Heart right ventricle (tissue), 16 donors: ENCODE measurements at regions not wholly inside any gene's neighbourhood (a gene's known extent, or its start where the extent isn't known, plus 50 kb on each side); places are given as distances from the start of the nearest gene placed in this dataset.

Source experiments
- ATAC-seq, 8 donors: fragments of 200-7000 bp; cut with Tn5 transposase; one replicate each; pipeline ENCODE4 v1.9.1; 2020; ENCODE audit warnings: mild to moderate bottlenecking in 8 of 8, moderate library complexity in 8 of 8, moderate number of reproducible peaks in 1 of 8
- DNase-seq, 2 donors: peaks; one replicate each; pipeline ENCODE4 v3.0.0-alpha.2; 2020
- H3K27ac ChIP-seq, 10 donors: fragments of 200-600 bp; sonication (generic) in 2 of 10; one replicate each; pipeline versions ENCODE4 v1.5.0 to v1.8.0; 2020 to 2022; ENCODE audit warnings: mild to moderate bottlenecking in 3 of 10
- H3K27me3 ChIP-seq, 7 donors: fragments of 200-600 bp; one replicate each; pipeline ENCODE4 v1.8.0; 2021 to 2022; ENCODE audit warnings: mild to moderate bottlenecking in 2 of 7
- H3K36me3 ChIP-seq, 9 donors: fragments of 200-600 bp; sonication (generic) in 1 of 9; one replicate each; pipeline versions ENCODE4 v1.5.0 to v1.8.0; 2020 to 2022; ENCODE audit warnings: mild to moderate bottlenecking in 2 of 9
- H3K4me1 ChIP-seq, 9 donors: fragments of 200-600 bp; sonication (generic) in 1 of 9; one replicate each; pipeline versions ENCODE4 v1.5.0 to v1.8.0; 2020 to 2022; ENCODE audit warnings: mild to moderate bottlenecking in 4 of 9
- H3K4me3 ChIP-seq, 10 donors: fragments of 200-600 bp; sonication (generic) in 2 of 10; one replicate each; pipeline versions ENCODE4 v1.5.0 to v1.8.0; 2020 to 2022; ENCODE audit warnings: mild to moderate bottlenecking in 7 of 10, moderate library complexity in 2 of 10
- H3K9me3 ChIP-seq, 11 donors: fragments of 200-600 bp in 10 of 11; sonication (generic) in 2 of 11; one replicate each; pipeline versions ENCODE4 v1.5.0 to v1.8.0; 2013 to 2022; ENCODE audit warnings: mild to moderate bottlenecking in 2 of 11, control low read depth in 1 of 11, moderate library complexity in 1 of 11
- CTCF ChIP-seq, 9 donors: fragments of 200-600 bp; sonication (generic) in 2 of 9; IDR thresholded peaks; one replicate each; pipeline versions ENCODE4 v1.5.0 to v1.8.0; 2021 to 2022; ENCODE audit warnings: antibody characterized with exemption in 9 of 9, mild to moderate bottlenecking in 5 of 9, moderate library complexity in 1 of 9
- WGBS, 2 donors: extraction: QIAGEN DNeasy Blood & Tissue Kit; methylation state at CpG; one replicate each; pipeline ENCODE4 v1.1.7; 2013; ENCODE audit warnings: inconsistent platforms in 1 of 2; 5-methylcytosine and 5-hydroxymethylcytosine counted together
- intact Hi-C, 10 donors: fragments of 100-400 bp; cut with DNase I; formaldehyde crosslinking; loops; one replicate each; pipeline versions ENCODE4 v1.11.1 to v1.14.2; 2022
- donor health status: Arrhythmogenic right ventricular cardiomyopathy.
- donor health status: ischemic (EF 13 %, LVEDD 7.1; RV severe dilation, severe dysfunction).
- donor health status: healthy with polysubstance abuse.
- donor health status: DM: no; HTN: yes; CAD: no.
- donor health status: DM: no; HTN: no; CAD: no.
- donor health status: ischemic (EF 25% LVEDD 6.9; RV normal size, moderate dysfunction).
- donor health status: ischemic (EF 25% LVEDD 5.7; RV mildly dilated, moderate dysfunction).
- donor health status: healthy.
- donor health status: DM: yes; HTN: yes; CAD: no.
- donor health status: Ischemic cardiomyopathy.
- donor health status: ischemic (EF 35%, LVEDD 5.7; RV mildly dilated, moderate dysfunction).
- donor health status: nonischemic (EF 11% LVEDD 7.7; RV severe dilation, severe dysfunction).
- donor health status: DM: yes; HTN: yes; CAD: no.
- donor health status: PGD.
- donor health status: ischemic (EF 29% LVEDD 5.4; RV normal size, mild dysfunction).
- donor health status: nonischemic (EF 23%, LVEDD 6.1; RV moderate dilation, normal function).

DNA sequence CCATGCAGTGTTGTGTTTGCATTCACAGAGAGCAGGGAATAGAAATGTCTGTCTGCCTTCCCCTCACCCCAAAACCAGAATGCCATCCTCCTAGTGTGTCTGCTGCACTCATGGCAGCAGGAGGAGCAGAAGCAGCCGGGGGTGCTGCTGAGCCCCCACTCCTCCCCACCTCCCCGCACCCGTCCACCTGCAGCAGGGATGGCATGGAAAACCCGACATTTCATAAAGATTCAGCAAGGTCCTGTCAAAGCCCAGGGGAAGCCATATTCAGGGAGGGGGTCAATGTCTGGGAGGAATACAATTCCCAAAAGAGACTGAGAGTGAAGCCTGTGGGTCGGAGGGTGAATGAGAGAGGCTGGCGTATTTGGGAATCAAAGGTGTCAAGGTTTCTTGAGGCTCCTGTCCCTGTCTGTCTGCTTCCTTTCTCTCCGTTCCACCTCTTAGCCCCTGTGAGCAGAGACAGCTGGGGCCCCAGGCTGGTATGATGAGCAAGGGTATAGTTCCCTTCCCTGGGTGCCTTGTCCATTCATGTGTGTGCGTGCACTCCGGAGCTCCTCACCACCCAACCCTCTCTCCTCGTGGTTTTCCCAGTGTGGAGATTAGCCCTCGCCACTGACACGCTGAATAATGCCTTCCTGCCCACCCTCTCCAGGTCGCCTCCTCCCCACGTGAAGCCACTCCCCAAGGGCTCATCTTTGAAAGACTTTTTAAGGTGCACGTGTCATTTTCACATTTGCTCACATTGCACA, 133.5 kb upstream of the ZNF236 start:
- no peaks in the 10 kb centered on the region for H3K36me3 ChIP-seq
- no peaks in the 10 kb centered on the region for H3K9me3 ChIP-seq
- 64 to 68% methylated on average over 15 of the region's 15 CpGs for WGBS, 2 donors
- intact Hi-C loops = loop anchor here in 5 of 10 donors (2.0 to 5.0 kb wide), 4 partner anchors 197 to 292 kb away; no protein-coding TSS in a partner anchor
- peaks cover 3 to 12% (median 9%) of the 10 kb centered on the region in 9 donors for H3K4me1 ChIP-seq
- DNase-seq = no peak
- no peak for ATAC-seq
- no peak for TF ChIP-seq CTCF (IDR thresholded peaks at IDR 0.05)
- no peak overlapping the region for H3K4me3 ChIP-seq
- H3K27ac ChIP-seq = no peak overlapping the region
- H3K27me3 ChIP-seq = peaks cover 0 to 45% (median 38%) of the 10 kb centered on the region in 7 donors

GRCh38 chr18:76687304-76687962, 134.9 kb upstream of the ZNF236 start:
- WGBS, 2 donors = 79% methylated on average over 10 of the region's 10 CpGs
- Histone ChIP-seq H3K36me3 (no peaks in the 10 kb centered on the region), H3K4me1 (peaks cover 3 to 12% (median 9%) of the 10 kb centered on the region in 9 donors), H3K27ac (peak overlapping the region in 2 of 10 donors; percentile 28 to 38), H3K27me3 (peaks cover 0 to 54% (median 34%) of the 10 kb centered on the region in 7 donors), H3K9me3 (no peaks in the 10 kb centered on the region), H3K4me3 (no peak overlapping the region)
- no peak for TF ChIP-seq CTCF (IDR thresholded peaks at IDR 0.05)
- no peak for DNase-seq
- intact Hi-C loops = loop anchor here in 8 of 10 donors (2.0 to 5.0 kb wide), 4 partner anchors 195 to 290 kb away; no protein-coding TSS in a partner anchor
- peak in 5 of 8 donors; percentile 44 to 67 (median 53) for ATAC-seq

DNA sequence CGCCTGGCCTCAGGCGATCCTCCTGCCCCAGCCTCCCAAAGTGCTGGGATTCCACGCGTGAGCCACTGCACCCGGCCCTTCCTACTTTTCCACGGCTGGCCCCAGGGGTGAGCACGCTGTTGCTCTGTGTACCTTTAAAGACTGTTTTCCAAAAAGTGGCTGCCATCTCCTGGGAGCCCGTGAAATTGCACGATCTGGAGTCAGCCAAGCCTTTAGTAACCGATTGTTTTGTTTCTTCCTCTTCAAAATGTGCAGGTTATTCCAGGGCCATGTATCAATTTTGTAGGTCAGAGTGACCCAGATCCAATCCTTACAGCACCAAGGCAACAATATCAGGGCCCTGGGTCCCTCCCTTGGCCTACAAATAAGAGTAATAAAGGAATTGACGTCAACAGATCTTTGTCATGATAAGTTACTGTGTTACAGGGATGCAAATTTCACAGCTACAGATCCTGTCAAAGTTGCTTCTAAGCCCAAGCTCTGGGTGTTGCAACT, 135.6 kb upstream of the ZNF236 start:
- Histone ChIP-seq H3K9me3 (no peaks in the 10 kb centered on the region), H3K4me3 (no peak overlapping the region), H3K4me1 (peaks cover 3 to 12% (median 9%) of the 10 kb centered on the region in 9 donors), H3K27me3 (peaks cover 0 to 58% (median 30%) of the 10 kb centered on the region in 7 donors), H3K27ac (peak overlapping the region in 1 of 10 donors; percentile 28), H3K36me3 (no peaks in the 10 kb centered on the region)
- intact Hi-C loops = loop anchor here in 9 of 10 donors (1.0 to 5.0 kb wide), 5 partner anchors 194 to 289 kb away; no protein-coding TSS in a partner anchor
- 15 to 21% methylated on average over 11 of the region's 11 CpGs for WGBS, 2 donors
- DNase-seq (peak; percentile 36 to 49), ATAC-seq (peak; percentile 85 to 93 (median 88))
- TF ChIP-seq CTCF (IDR thresholded peaks at IDR 0.05) = peak; percentile 29 to 78 (median 65)

GRCh38 chr18:76685860-76686259, 136.5 kb upstream of the ZNF236 start:
- peaks cover 0 to 65% (median 30%) of the 10 kb centered on the region in 7 donors for H3K27me3 ChIP-seq
- H3K36me3 ChIP-seq = no peaks in the 10 kb centered on the region
- H3K4me3 ChIP-seq = no peak overlapping the region
- 95% methylated on average over 8 of the region's 8 CpGs for WGBS, 2 donors
- no peak for TF ChIP-seq CTCF (IDR thresholded peaks at IDR 0.05)
- H3K27ac ChIP-seq = no peak overlapping the region
- DNase-seq = no peak
- no peaks in the 10 kb centered on the region for H3K9me3 ChIP-seq
- ATAC-seq = no peak
- peaks cover 3 to 12% (median 9%) of the 10 kb centered on the region in 9 donors for H3K4me1 ChIP-seq
- intact Hi-C loops = loop anchor here in 9 of 10 donors (1.0 to 5.0 kb wide), 5 partner anchors 194 to 289 kb away; no protein-coding TSS in a partner anchor
